ENCODE measurements at regions not wholly inside any gene's neighbourhood (a gene's known extent, or its start where the extent isn't known, plus 50 kb on each side); places are given as distances from the start of the nearest gene placed in this dataset.

GRCh38 chr13:97561182-97561581 is 127.2 kb downstream of the RAP2A start:
- no peak overlapping the region for H2BK15ac ChIP-seq (ENCODE audit: low read length)
- DNase-seq (ENCODE audit: low read depth in 1 of 2, low spot score in 2 of 2), result no peak
- POLR2A ChIA-PET (ENCODE audit: partially characterized antibody), result no interaction called here
- no peak for TF ChIP-seq MAX (IDR thresholded peaks at IDR 0.05)

More at GRCh38 chr13:97561182-97561581, 127.2 kb downstream of the RAP2A start:
- Histone ChIP-seq H3K79me2 (ENCODE audit: control insufficient read depth in 1 of 2, insufficient read depth in 2 of 2, low read length in 2 of 2) (no peaks in the 10 kb centered on the region), H2BK20ac (ENCODE audit: low read length) (no peak overlapping the region), H3K4me2 (ENCODE audit: insufficient read depth in 1 of 2, low read depth in 2 of 2, low read length in 2 of 2) (no peak overlapping the region), H3K23ac (ENCODE audit: insufficient read length) (no peak overlapping the region), H4K8ac (ENCODE audit: extremely low read depth, insufficient read depth, low read length) (no peak overlapping the region), H4K20me1 (replicated peaks in 1 of 2; ENCODE audit: control insufficient read depth in 1 of 2, insufficient read depth in 2 of 2, low read length in 2 of 2) (no peaks in the 10 kb centered on the region), H3K79me1 (ENCODE audit: low read depth, low read length) (no peaks in the 10 kb centered on the region), H3K9me3 (ENCODE audit: insufficient read depth in 2 of 2, low read depth in 1 of 2, low read length in 1 of 2) (no peaks in the 10 kb centered on the region), H3K18ac (ENCODE audit: extremely low read depth, low read length) (no peak overlapping the region), H3K9ac (replicated peaks in 1 of 4; ENCODE audit: extremely low read depth in 1 of 4, low read depth in 3 of 4, low read length in 3 of 4) (no peak overlapping the region), H3K36me3 (ENCODE audit: control insufficient read depth in 2 of 4, insufficient read depth in 4 of 4, low read length in 3 of 4) (no peaks in the 10 kb centered on the region), H2AK5ac (ENCODE audit: low read depth, low read length) (no peak overlapping the region), H3K23me2 (ENCODE audit: low read depth, low read length) (no peaks in the 10 kb centered on the region), H3K4me3 (ENCODE audit: extremely low read depth in 1 of 4, insufficient read depth in 2 of 4, low read depth in 3 of 4, low read length in 4 of 4) (no peak overlapping the region), H2BK12ac (ENCODE audit: low read depth, low read length) (no peak overlapping the region), H3K14ac (ENCODE audit: insufficient read length) (no peak overlapping the region), H3K4me1 (replicated peaks in 1 of 4; ENCODE audit: control insufficient read depth in 3 of 4, insufficient read depth in 4 of 4, low read length in 3 of 4) (no peaks in the 10 kb centered on the region), H3K4ac (replicated peaks; ENCODE audit: insufficient read length, low read depth, low read length) (no peak overlapping the region), H4K91ac (replicated peaks; ENCODE audit: insufficient read length, low read length) (no peak overlapping the region), H2AFZ (ENCODE audit: low read length) (no peak overlapping the region), H3K27me3 (replicated peaks in 1 of 4; ENCODE audit: control insufficient read depth in 3 of 4, extremely low read depth in 1 of 4, insufficient read depth in 3 of 4, low read length in 3 of 4) (no peaks in the 10 kb centered on the region), H3K27ac (ENCODE audit: low read depth, low read length) (no peak overlapping the region), H2BK120ac (replicated peaks; ENCODE audit: low read depth, low read length) (no peak overlapping the region), H2BK5ac (ENCODE audit: low read depth, low read length) (no peak overlapping the region), H4K5ac (ENCODE audit: insufficient read length, low read depth, low read length) (no peak overlapping the region), H3K56ac (replicated peaks; ENCODE audit: insufficient read length, low read depth, low read length) (no peak overlapping the region)
- CTCF ChIA-PET (ENCODE audit: partially characterized antibody), result no interaction called here
- WGBS, 2 experiments (ENCODE audit: extremely low coverage in 1 of 2, insufficient coverage in 1 of 2, insufficient read length in 1 of 2, insufficient replicate concordance in 2 of 2, low coverage in 1 of 2, low lambda C conversion rate in 2 of 2, missing lambda C conversion rate in 1 of 2), result 80% methylated on average over 1 of the region's 1 CpG; no CpG with 5 or more reads in 1 of the 2 experiments
- no peak for FAIRE-seq
